Erythroblast (primary cell): ENCODE measurements at regions not wholly inside any gene's neighbourhood (a gene's known extent, or its start where the extent isn't known, plus 50 kb on each side); places are given as distances from the start of the nearest gene placed in this dataset.

Source experiments
- GATA1 ChIP-seq: IDR thresholded peaks from 2 replicates; pipeline ENCODE4 v1.6.1; 2011; ENCODE audit warnings: low read depth, mild to moderate bottlenecking, control low read depth, low read length, moderate library complexity
- POLR2A ChIP-seq: IDR thresholded peaks from 2 replicates; pipeline ENCODE4 v1.6.1; 2011; ENCODE audit warnings: mild to moderate bottlenecking, low read length

- TF ChIP-seq POLR2A (no peak), GATA1 (no peak)
Observed at GRCh38 chr12:127268213-127268612, 998.8 kb upstream of the TMEM132C start.
